ENCODE measurements at regions not wholly inside any gene's neighbourhood (a gene's known extent, or its start where the extent isn't known, plus 50 kb on each side); places are given as distances from the start of the nearest gene placed in this dataset.

GRCh38 chr3:194028434-194029004 lies 107.4 kb upstream of the HES1 start:
- TF ChIP-seq CTCF (IDR thresholded peaks at IDR 0.05), result no peak
- TF ChIP-seq POLR2A (IDR thresholded peaks at IDR 0.05; ENCODE audit: low read depth), result no peak
